Heart right ventricle (tissue), 16 donors: ENCODE measurements at regions not wholly inside any gene's neighbourhood (a gene's known extent, or its start where the extent isn't known, plus 50 kb on each side); places are given as distances from the start of the nearest gene placed in this dataset.
"Not testable (repeated sequence)": the region's sequence is repeated elsewhere in the genome, so short reads cannot be mapped to it uniquely, and the experiment has no call there.

Experiments used
- ATAC-seq, 8 donors: fragments of 200-7000 bp; cut with Tn5 transposase; one replicate each; pipeline ENCODE4 v1.9.1; 2020; ENCODE audit warnings: mild to moderate bottlenecking in 8 of 8, moderate library complexity in 8 of 8, moderate number of reproducible peaks in 1 of 8
- DNase-seq, 2 donors: peaks; one replicate each; pipeline ENCODE4 v3.0.0-alpha.2; 2020
- H3K27ac ChIP-seq, 10 donors: fragments of 200-600 bp; sonication (generic) in 2 of 10; one replicate each; pipeline versions ENCODE4 v1.5.0 to v1.8.0; 2020 to 2022; ENCODE audit warnings: mild to moderate bottlenecking in 3 of 10
- H3K27me3 ChIP-seq, 7 donors: fragments of 200-600 bp; one replicate each; pipeline ENCODE4 v1.8.0; 2021 to 2022; ENCODE audit warnings: mild to moderate bottlenecking in 2 of 7
- H3K36me3 ChIP-seq, 9 donors: fragments of 200-600 bp; sonication (generic) in 1 of 9; one replicate each; pipeline versions ENCODE4 v1.5.0 to v1.8.0; 2020 to 2022; ENCODE audit warnings: mild to moderate bottlenecking in 2 of 9
- H3K4me1 ChIP-seq, 9 donors: fragments of 200-600 bp; sonication (generic) in 1 of 9; one replicate each; pipeline versions ENCODE4 v1.5.0 to v1.8.0; 2020 to 2022; ENCODE audit warnings: mild to moderate bottlenecking in 4 of 9
- H3K4me3 ChIP-seq, 10 donors: fragments of 200-600 bp; sonication (generic) in 2 of 10; one replicate each; pipeline versions ENCODE4 v1.5.0 to v1.8.0; 2020 to 2022; ENCODE audit warnings: mild to moderate bottlenecking in 7 of 10, moderate library complexity in 2 of 10
- H3K9me3 ChIP-seq, 11 donors: fragments of 200-600 bp in 10 of 11; sonication (generic) in 2 of 11; one replicate each; pipeline versions ENCODE4 v1.5.0 to v1.8.0; 2013 to 2022; ENCODE audit warnings: mild to moderate bottlenecking in 2 of 11, control low read depth in 1 of 11, moderate library complexity in 1 of 11
- WGBS, 2 donors: extraction: QIAGEN DNeasy Blood & Tissue Kit; methylation state at CpG; one replicate each; pipeline ENCODE4 v1.1.7; 2013; ENCODE audit warnings: inconsistent platforms in 1 of 2; 5-methylcytosine and 5-hydroxymethylcytosine counted together
- intact Hi-C, 10 donors: fragments of 100-400 bp; cut with DNase I; formaldehyde crosslinking; loops; one replicate each; pipeline versions ENCODE4 v1.11.1 to v1.14.2; 2022
- TF ChIP-seq, protein P1 (sequence below), 9 donors: fragments of 200-600 bp; sonication (generic) in 2 of 9; IDR thresholded peaks; one replicate each; pipeline versions ENCODE4 v1.5.0 to v1.8.0; 2021 to 2022; ENCODE audit warnings: antibody characterized with exemption in 9 of 9, mild to moderate bottlenecking in 5 of 9, moderate library complexity in 1 of 9
- donor health status: Arrhythmogenic right ventricular cardiomyopathy.
- donor health status: ischemic (EF 13 %, LVEDD 7.1; RV severe dilation, severe dysfunction).
- donor health status: healthy with polysubstance abuse.
- donor health status: DM: no; HTN: yes; CAD: no.
- donor health status: DM: no; HTN: no; CAD: no.
- donor health status: ischemic (EF 25% LVEDD 6.9; RV normal size, moderate dysfunction).
- donor health status: ischemic (EF 25% LVEDD 5.7; RV mildly dilated, moderate dysfunction).
- donor health status: healthy.
- donor health status: DM: yes; HTN: yes; CAD: no.
- donor health status: Ischemic cardiomyopathy.
- donor health status: ischemic (EF 35%, LVEDD 5.7; RV mildly dilated, moderate dysfunction).
- donor health status: nonischemic (EF 11% LVEDD 7.7; RV severe dilation, severe dysfunction).
- donor health status: DM: yes; HTN: yes; CAD: no.
- donor health status: PGD.
- donor health status: ischemic (EF 29% LVEDD 5.4; RV normal size, mild dysfunction).
- donor health status: nonischemic (EF 23%, LVEDD 6.1; RV moderate dilation, normal function).

- no peak overlapping the region for H3K4me3 ChIP-seq
- H3K4me1 ChIP-seq = peaks cover 0 to 20% (median 7%) of the 10 kb centered on the region in 9 donors
- intact Hi-C loops = no loop called here
- ATAC-seq (peak in 1 of 8 donors; percentile 17), DNase-seq (no peak)
- H3K27me3 ChIP-seq = peaks cover 0 to 24% (median 12%) of the 10 kb centered on the region in 7 donors
- TF ChIP-seq, protein P1, sequence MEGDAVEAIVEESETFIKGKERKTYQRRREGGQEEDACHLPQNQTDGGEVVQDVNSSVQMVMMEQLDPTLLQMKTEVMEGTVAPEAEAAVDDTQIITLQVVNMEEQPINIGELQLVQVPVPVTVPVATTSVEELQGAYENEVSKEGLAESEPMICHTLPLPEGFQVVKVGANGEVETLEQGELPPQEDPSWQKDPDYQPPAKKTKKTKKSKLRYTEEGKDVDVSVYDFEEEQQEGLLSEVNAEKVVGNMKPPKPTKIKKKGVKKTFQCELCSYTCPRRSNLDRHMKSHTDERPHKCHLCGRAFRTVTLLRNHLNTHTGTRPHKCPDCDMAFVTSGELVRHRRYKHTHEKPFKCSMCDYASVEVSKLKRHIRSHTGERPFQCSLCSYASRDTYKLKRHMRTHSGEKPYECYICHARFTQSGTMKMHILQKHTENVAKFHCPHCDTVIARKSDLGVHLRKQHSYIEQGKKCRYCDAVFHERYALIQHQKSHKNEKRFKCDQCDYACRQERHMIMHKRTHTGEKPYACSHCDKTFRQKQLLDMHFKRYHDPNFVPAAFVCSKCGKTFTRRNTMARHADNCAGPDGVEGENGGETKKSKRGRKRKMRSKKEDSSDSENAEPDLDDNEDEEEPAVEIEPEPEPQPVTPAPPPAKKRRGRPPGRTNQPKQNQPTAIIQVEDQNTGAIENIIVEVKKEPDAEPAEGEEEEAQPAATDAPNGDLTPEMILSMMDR (IDR thresholded peaks at IDR 0.05) = no peak
- H3K27ac ChIP-seq = no peak overlapping the region
- H3K9me3 ChIP-seq = no peaks in the 10 kb centered on the region
- WGBS, 2 donors = 28 to 31% methylated on average over 13 of the region's 13 CpGs
- no peaks in the 10 kb centered on the region for H3K36me3 ChIP-seq
These were observed 71.8 kb upstream of the MAX start for GRCh38 chr14:65173973-65174693.

GRCh38 chr14:65174783-65175182, 72.5 kb upstream of the MAX start:
- no peaks in the 10 kb centered on the region for H3K9me3 ChIP-seq
- H3K27me3 ChIP-seq = peaks cover 0 to 24% (median 12%) of the 10 kb centered on the region in 7 donors
- no peaks in the 10 kb centered on the region for H3K36me3 ChIP-seq
- intact Hi-C loops = no loop called here
- no peak overlapping the region for H3K27ac ChIP-seq
- WGBS, 2 donors = 61 to 69% methylated on average over 3 of the region's 3 CpGs
- TF ChIP-seq, protein P1 (IDR thresholded peaks at IDR 0.05) = no peak
- no peak for DNase-seq
- H3K4me1 ChIP-seq = peaks cover 0 to 18% (median 10%) of the 10 kb centered on the region in 9 donors
- no peak for ATAC-seq
- H3K4me3 ChIP-seq = no peak overlapping the region

GRCh38 chr14:65177551-65177950, 75.2 kb upstream of the MAX start:
- ATAC-seq (no peak), DNase-seq (no peak)
- H3K27me3 ChIP-seq = peaks cover 0 to 4% (median 0%) of the 10 kb centered on the region in 7 donors
- 86 to 87% methylated on average over 4 of the region's 4 CpGs for WGBS, 2 donors
- H3K27ac ChIP-seq = no peak overlapping the region
- no peaks in the 10 kb centered on the region for H3K36me3 ChIP-seq
- H3K4me3 ChIP-seq = no peak overlapping the region
- peaks cover 0 to 20% (median 12%) of the 10 kb centered on the region in 9 donors for H3K4me1 ChIP-seq
- TF ChIP-seq, protein P1 (IDR thresholded peaks at IDR 0.05) = no peak
- H3K9me3 ChIP-seq = peaks cover 0 to 14% (median 6%) of the 10 kb centered on the region in 11 donors
- intact Hi-C loops = no loop called here

- Histone ChIP-seq H3K4me1 (peaks cover 0 to 19% (median 12%) of the 10 kb centered on the region in 9 donors), H3K9me3 (peaks cover 0 to 20% (median 6%) of the 10 kb centered on the region in 11 donors)
- WGBS, 2 donors = 83% methylated on average over 4 of the region's 4 CpGs
- H3K27me3 ChIP-seq, H3K36me3 ChIP-seq, H3K27ac ChIP-seq, H3K4me3 ChIP-seq, DNase-seq, intact Hi-C loops, ATAC-seq: not testable (repeated sequence)
These were observed 76.9 kb upstream of the MAX start for GRCh38 chr14:65179231-65179630.
